Chondrocyte (in vitro differentiated cells): ENCODE measurements at regions not wholly inside any gene's neighbourhood (a gene's known extent, or its start where the extent isn't known, plus 50 kb on each side); places are given as distances from the start of the nearest gene placed in this dataset.

Source experiments
- DNase-seq: peaks from one replicate; pipeline ENCODE4 v3.0.0; 2021; ENCODE audit warnings: mixed read lengths, low spot score
- H3K27ac Mint-ChIP-seq: one replicate; pipeline ENCODE4 v1.8.0; 2021; ENCODE audit warnings: mild to moderate bottlenecking, moderate library complexity, mixed read lengths; ENCODE audit not compliant: unreplicated experiment
- H3K27me3 Mint-ChIP-seq: 2 replicates; pipeline ENCODE4 v1.8.0; 2021; ENCODE audit warnings: low read depth, mixed read lengths
- H3K36me3 Mint-ChIP-seq: 2 replicates; pipeline ENCODE4 v1.8.0; 2021; ENCODE audit warnings: low read depth, mixed read lengths
- H3K4me1 Mint-ChIP-seq: 2 replicates; pipeline ENCODE4 v1.8.0; 2021; ENCODE audit warnings: low read depth, mild to moderate bottlenecking, mixed read lengths
- H3K4me3 Mint-ChIP-seq: one replicate; pipeline ENCODE4 v1.8.0; 2021; ENCODE audit warnings: mild to moderate bottlenecking, moderate library complexity, mixed read lengths; ENCODE audit not compliant: unreplicated experiment
- H3K9me3 Mint-ChIP-seq: 2 replicates; pipeline ENCODE4 v1.8.0; 2021; ENCODE audit warnings: low read depth, mixed read lengths
- CTCF ChIP-seq: fragments of 200-600 bp; sonication (generic); IDR thresholded peaks from 2 replicates; pipeline ENCODE4 v1.5.0; 2021; ENCODE audit warnings: antibody characterized with exemption, mild to moderate bottlenecking, moderate library complexity

- H3K4me1 Mint-ChIP-seq = peaks cover 6% of the 10 kb centered on the region
- H3K27me3 Mint-ChIP-seq = peaks cover 8% of the 10 kb centered on the region
- no peak overlapping the region for H3K4me3 Mint-ChIP-seq
- DNase-seq = no peak
- H3K36me3 Mint-ChIP-seq = no peaks in the 10 kb centered on the region
- no peak for TF ChIP-seq CTCF
- peak overlapping the region; percentile 64 for H3K27ac Mint-ChIP-seq
- peaks cover 17% of the 10 kb centered on the region for H3K9me3 Mint-ChIP-seq
Measured at GRCh38 chr22:47328550-47329243, 566.2 kb downstream of the TBC1D22A start.

- Mint-ChIP-seq H3K9me3 (peaks cover 7% of the 10 kb centered on the region), H3K36me3 (no peaks in the 10 kb centered on the region), H3K27me3 (peaks cover 8% of the 10 kb centered on the region), H3K4me3 (no peak overlapping the region), H3K4me1 (peaks cover 6% of the 10 kb centered on the region), H3K27ac (no peak overlapping the region)
- DNase-seq = no peak
- no peak for TF ChIP-seq CTCF
Measured at GRCh38 chr22:47327241-47327640, 564.8 kb downstream of the TBC1D22A start.

- Mint-ChIP-seq H3K9me3 (peaks cover 4% of the 10 kb centered on the region), H3K27ac (no peak overlapping the region)
- TF ChIP-seq CTCF = no peak
Measured at GRCh38 chr22:47325249-47325648, 562.8 kb downstream of the TBC1D22A start.

GRCh38 chr22:47324435-47324990 is 562.1 kb downstream of the TBC1D22A start:
- DNase-seq = no peak
- H3K27me3 Mint-ChIP-seq = peaks cover 3% of the 10 kb centered on the region
- H3K27ac Mint-ChIP-seq = no peak overlapping the region
- peaks cover 1% of the 10 kb centered on the region for H3K36me3 Mint-ChIP-seq
- TF ChIP-seq CTCF = no peak
- peaks cover 7% of the 10 kb centered on the region for H3K9me3 Mint-ChIP-seq
- H3K4me3 Mint-ChIP-seq = no peak overlapping the region
- peaks cover 6% of the 10 kb centered on the region for H3K4me1 Mint-ChIP-seq

More at GRCh38 chr22:47325249-47325648, 562.8 kb downstream of the TBC1D22A start:
- no peak for DNase-seq
- peaks cover 5% of the 10 kb centered on the region for H3K27me3 Mint-ChIP-seq
- H3K4me3 Mint-ChIP-seq = no peak overlapping the region
- H3K4me1 Mint-ChIP-seq = peaks cover 6% of the 10 kb centered on the region
- no peaks in the 10 kb centered on the region for H3K36me3 Mint-ChIP-seq

GRCh38 chr22:47323518-47323917 is 561.1 kb downstream of the TBC1D22A start:
- DNase-seq = no peak
- peaks cover 4% of the 10 kb centered on the region for H3K27me3 Mint-ChIP-seq
- peaks cover 7% of the 10 kb centered on the region for H3K9me3 Mint-ChIP-seq
- no peaks in the 10 kb centered on the region for H3K4me1 Mint-ChIP-seq
- H3K36me3 Mint-ChIP-seq = peaks cover 1% of the 10 kb centered on the region
- H3K4me3 Mint-ChIP-seq = no peak overlapping the region
- H3K27ac Mint-ChIP-seq = no peak overlapping the region
- no peak for TF ChIP-seq CTCF
